Psoas muscle (tissue), 7 donors: ENCODE measurements at regions not wholly inside any gene's neighbourhood (a gene's known extent, or its start where the extent isn't known, plus 50 kb on each side); places are given as distances from the start of the nearest gene placed in this dataset.
"Not testable (repeated sequence)": the region's sequence is repeated elsewhere in the genome, so short reads cannot be mapped to it uniquely, and the experiment has no call there.

Source experiments
- ATAC-seq, 4 donors: fragments of 200-7000 bp; cut with Tn5 transposase; one replicate each; pipeline ENCODE4 v1.9.1; 2020; ENCODE audit warnings: moderate library complexity in 3 of 4, mild to moderate bottlenecking in 2 of 4
- DNase-seq, 2 donors: peaks; one replicate each; pipeline ENCODE4 v3.0.0-alpha.2; 2020
- H3K27ac ChIP-seq: fragments of 200-600 bp; one replicate; pipeline ENCODE4 v1.8.0; 2022
- H3K27me3 ChIP-seq, 3 donors: fragments of 200-600 bp in 1 of 3; one replicate each; pipeline versions ENCODE4 v1.6.1 to v1.8.0; 2013 to 2022; ENCODE audit warnings: low read length in 2 of 3, mild to moderate bottlenecking in 2 of 3, moderate library complexity in 1 of 3; ENCODE audit not compliant: insufficient read depth in 3 of 3
- H3K36me3 ChIP-seq, 2 donors: fragments of 200-600 bp in 1 of 2; one replicate each; pipeline versions ENCODE4 v1.6.1 to v1.8.0; 2013 to 2022; ENCODE audit warnings: low read depth in 1 of 2, mild to moderate bottlenecking in 1 of 2, moderate library complexity in 1 of 2; ENCODE audit not compliant: insufficient read depth in 1 of 2
- H3K4me1 ChIP-seq: fragments of 200-600 bp; one replicate; pipeline ENCODE4 v1.8.0; 2022
- H3K4me3 ChIP-seq: fragments of 200-600 bp; one replicate; pipeline ENCODE4 v1.8.0; 2022; ENCODE audit warnings: mild to moderate bottlenecking
- H3K9me3 ChIP-seq: fragments of 200-600 bp; one replicate; pipeline ENCODE4 v1.8.0; 2022
- CTCF ChIP-seq: fragments of 200-600 bp; IDR thresholded peaks from one replicate; pipeline ENCODE4 v1.8.0; 2022; ENCODE audit warnings: antibody characterized with exemption
- WGBS, 3 donors: extraction: QIAGEN DNeasy Blood & Tissue Kit; methylation state at CpG; one replicate each; pipeline versions ENCODE4 v1.1.6 to v1.1.7; 2013; 5-methylcytosine and 5-hydroxymethylcytosine counted together
- intact Hi-C, 2 donors: fragments of 100-400 bp; cut with DNase I; formaldehyde crosslinking; loops; one replicate each; pipeline versions ENCODE4 v1.11.0 to v1.14.2; 2022
- donor health status: healthy with polysubstance abuse.
- donor health status: DM: no; HTN: no; CAD: no; lungs with moderate emphysema.
- donor health status: Bipolar disorder and iron deficiency.
- donor health status: healthy.
- donor health status: DM: yes; HTN: yes; CAD: no.
- donor health status: DM: no; HTN: no; CAD: no.
- donor health status: DM: yes; HTN: yes; CAD: no.

- intact Hi-C loops, result no loop called here
- H3K4me3 ChIP-seq, result no peak overlapping the region
- TF ChIP-seq CTCF, result no peak
- no peak overlapping the region for H3K27ac ChIP-seq
- WGBS, 3 donors, result 20 to 38% (median 25%) methylated on average over 1 to 2 of the region's 2 CpGs
- H3K36me3 ChIP-seq, result no peaks in the 10 kb centered on the region
- H3K27me3 ChIP-seq, result no peaks in the 10 kb centered on the region
- no peak for DNase-seq
- ATAC-seq, result no peak
- no peaks in the 10 kb centered on the region for H3K9me3 ChIP-seq
- no peaks in the 10 kb centered on the region for H3K4me1 ChIP-seq
Observed at GRCh38 chrX:128622296-128622695, 570.1 kb upstream of the ACTRT1 start.

GRCh38 chrX:128619490-128619889 lies 567.3 kb upstream of the ACTRT1 start:
- Histone ChIP-seq H3K4me1 (no peaks in the 10 kb centered on the region), H3K9me3 (no peaks in the 10 kb centered on the region), H3K36me3 (no peaks in the 10 kb centered on the region), H3K4me3 (no peak overlapping the region), H3K27ac (no peak overlapping the region), H3K27me3 (no peaks in the 10 kb centered on the region)
- TF ChIP-seq CTCF, result no peak
- DNase-seq, result no peak
- 49 to 68% (median 63%) methylated on average over 3 of the region's 3 CpGs for WGBS, 3 donors
- intact Hi-C loops, result no loop called here
- ATAC-seq, result no peak

- no peak for DNase-seq
- no peak for ATAC-seq
- no peaks in the 10 kb centered on the region for H3K36me3 ChIP-seq
- H3K4me1 ChIP-seq, result no peaks in the 10 kb centered on the region
- WGBS, 3 donors, result 66 to 86% (median 74%) methylated on average over 1 of the region's 1 CpG
- no peaks in the 10 kb centered on the region for H3K27me3 ChIP-seq
- no peak for TF ChIP-seq CTCF
- H3K4me3 ChIP-seq, result no peak overlapping the region
- intact Hi-C loops, result no loop called here
- no peak overlapping the region for H3K27ac ChIP-seq
- H3K9me3 ChIP-seq, result no peaks in the 10 kb centered on the region
Observed at GRCh38 chrX:128616933-128617332, 564.7 kb upstream of the ACTRT1 start.

GRCh38 chrX:128606817-128607216 lies 554.6 kb upstream of the ACTRT1 start:
- H3K27me3 ChIP-seq, H3K27ac ChIP-seq, H3K4me3 ChIP-seq, intact Hi-C loops, H3K36me3 ChIP-seq, ATAC-seq, H3K9me3 ChIP-seq, DNase-seq, H3K4me1 ChIP-seq: not testable (repeated sequence)
- WGBS, 3 donors, result 87 to 96% (median 89%) methylated on average over 4 to 13 of the region's 16 CpGs

GRCh38 chrX:128606357-128606756 lies 554.2 kb upstream of the ACTRT1 start:
- DNase-seq, ATAC-seq, intact Hi-C loops: not testable (repeated sequence)

GRCh38 chrX:128601706-128602105 lies 549.5 kb upstream of the ACTRT1 start:
- Histone ChIP-seq H3K9me3 (no peaks in the 10 kb centered on the region), H3K27me3 (no peaks in the 10 kb centered on the region), H3K36me3 (no peaks in the 10 kb centered on the region), H3K4me3 (no peak overlapping the region), H3K27ac (no peak overlapping the region), H3K4me1 (no peaks in the 10 kb centered on the region)
- ATAC-seq (no peak), DNase-seq (no peak)
- intact Hi-C loops, result no loop called here
- WGBS, 3 donors, result 86 to 96% (median 91%) methylated on average over 2 of the region's 2 CpGs
- TF ChIP-seq CTCF, result no peak

More at GRCh38 chrX:128606357-128606756, 554.2 kb upstream of the ACTRT1 start:
- H3K9me3 ChIP-seq, H3K27ac ChIP-seq, H3K4me1 ChIP-seq, H3K36me3 ChIP-seq, H3K4me3 ChIP-seq, H3K27me3 ChIP-seq: not testable (repeated sequence)
- 63 to 64% (median 64%) methylated on average over 4 to 31 of the region's 31 CpGs for WGBS, 3 donors
